HT1080 (cell line): ENCODE measurements at regions not wholly inside any gene's neighbourhood (a gene's known extent, or its start where the extent isn't known, plus 50 kb on each side); places are given as distances from the start of the nearest gene placed in this dataset.

ENCODE experiments used
- DNase-seq: peaks from one replicate; pipeline ENCODE4 v3.0.0-alpha.2; 2015; ENCODE audit warnings: low read depth

GRCh38 chr14:87732562-87732961 is 260.4 kb downstream of the GALC start:
- no peak for DNase-seq

GRCh38 chr14:87725318-87725717 is 267.7 kb downstream of the GALC start:
- no peak for DNase-seq

GRCh38 chr14:87712396-87713090 is 280.4 kb downstream of the GALC start:
- no peak for DNase-seq

GRCh38 chr14:87705439-87705896 is 287.5 kb downstream of the GALC start:
- peak; percentile 67 for DNase-seq

DNA sequence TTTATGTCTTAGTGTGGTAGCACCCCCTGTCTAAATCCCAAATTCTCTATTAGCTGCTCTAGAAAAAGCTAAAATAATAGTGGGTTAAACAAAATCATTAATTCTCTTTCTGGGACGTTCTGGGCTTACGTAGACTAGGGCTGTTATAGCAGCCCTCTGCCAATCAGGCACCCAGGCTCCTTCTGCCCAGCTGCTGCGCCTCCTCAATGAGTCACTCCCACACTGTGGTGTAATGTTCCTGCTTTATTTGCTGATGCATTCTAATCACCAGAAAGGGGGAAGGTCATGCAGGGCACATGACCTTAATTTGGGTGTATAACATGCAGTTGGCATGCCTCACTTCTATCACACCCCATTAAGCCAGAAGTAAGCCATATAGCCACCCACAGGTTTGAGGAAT is 294.5 kb downstream of the GALC start:
- peak; percentile 28 for DNase-seq

- no peak for DNase-seq
These were observed 296.5 kb downstream of the GALC start for GRCh38 chr14:87696485-87696884.

DNA sequence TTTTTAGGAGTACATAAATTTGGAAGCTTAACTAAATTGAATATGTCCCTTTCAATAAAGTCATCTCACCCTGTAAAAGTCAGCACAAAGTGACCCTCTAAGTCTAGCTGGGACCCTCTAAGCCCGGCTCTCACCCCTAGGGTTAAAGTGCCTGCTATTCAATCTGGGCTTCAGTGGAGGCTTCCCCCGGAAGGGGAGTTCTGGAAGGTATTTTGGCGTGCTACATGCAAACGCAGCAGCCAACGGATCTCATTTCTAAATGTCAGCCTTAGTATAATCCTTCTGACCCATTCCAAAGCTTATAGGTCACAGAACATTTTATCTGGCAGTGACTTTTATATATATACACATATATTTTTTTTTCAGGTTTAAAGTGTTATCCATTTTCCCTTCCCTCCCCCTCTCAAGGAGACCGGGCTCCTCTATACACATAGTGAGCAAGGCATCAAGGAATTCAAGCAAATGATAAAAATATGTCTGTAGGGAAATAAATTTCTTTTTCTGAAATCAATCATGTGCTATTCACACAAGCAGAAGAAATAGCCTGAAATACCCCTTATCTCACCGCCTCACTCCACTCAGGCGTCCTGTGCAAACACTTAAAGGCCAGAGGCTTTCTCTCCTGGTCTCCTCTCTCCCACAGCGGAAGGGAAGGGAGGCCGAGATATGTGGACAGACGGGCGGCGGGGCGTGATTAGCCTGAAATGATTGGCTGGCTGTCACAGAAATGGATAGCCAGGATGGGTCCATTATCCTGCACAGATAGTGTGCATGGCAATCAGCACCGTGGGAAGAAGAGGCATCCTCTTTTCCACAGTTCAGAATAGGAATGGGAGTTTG is 301.7 kb downstream of the GALC start:
- DNase-seq = no peak

GRCh38 chr14:87690076-87690613 is 302.8 kb downstream of the GALC start:
- no peak for DNase-seq

DNA sequence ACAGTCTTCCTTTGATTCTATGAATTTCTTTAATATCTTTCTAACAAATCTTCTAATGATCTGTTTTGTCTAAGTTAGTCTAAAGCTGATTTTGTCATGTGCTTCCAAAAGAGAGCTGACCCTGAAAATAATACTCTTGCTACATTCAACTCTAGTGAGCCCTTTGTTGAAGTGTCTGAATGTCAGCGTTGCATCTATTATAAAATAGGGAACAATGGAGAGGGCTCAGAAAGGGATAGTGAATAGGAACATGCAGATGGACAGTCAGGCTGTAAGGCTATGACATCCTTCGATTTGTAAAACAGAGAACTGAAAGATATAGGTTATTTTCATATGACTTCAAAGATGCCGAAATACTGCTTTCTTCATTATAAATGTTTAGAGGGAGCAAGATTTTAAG is 304.5 kb downstream of the GALC start:
- no peak for DNase-seq

- DNase-seq = no peak
These were observed 305.6 kb downstream of the GALC start for GRCh38 chr14:87687420-87687819.

GRCh38 chr14:87686746-87687145 is 306.2 kb downstream of the GALC start:
- DNase-seq = no peak

GRCh38 chr14:87679866-87680265 is 313.1 kb downstream of the GALC start:
- DNase-seq = no peak

- DNase-seq = no peak
These were observed 314.4 kb downstream of the GALC start for GRCh38 chr14:87678624-87679023.

GRCh38 chr14:87676814-87677437 is 316.1 kb downstream of the GALC start:
- DNase-seq = no peak

DNA sequence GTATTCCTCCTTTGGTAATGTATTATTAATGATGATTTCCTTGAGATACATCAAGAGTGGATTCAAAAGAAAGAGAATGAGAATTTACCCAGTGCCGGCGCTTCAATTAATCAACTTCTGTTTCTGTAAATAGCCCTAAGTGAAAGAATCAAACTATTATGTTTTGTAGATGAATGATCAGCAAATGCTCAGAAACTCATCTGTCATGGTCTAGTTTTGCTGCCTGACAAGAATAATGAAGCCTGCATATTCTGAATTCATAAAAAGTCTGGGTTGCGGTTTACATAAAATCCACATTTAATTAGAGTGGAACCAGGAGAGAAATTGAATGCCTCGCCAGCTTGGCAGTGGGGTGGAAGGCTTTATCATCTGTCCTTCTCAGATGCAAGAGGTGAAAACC is 325.3 kb downstream of the GALC start:
- DNase-seq = no peak

- no peak for DNase-seq
These were observed 336.7 kb downstream of the GALC start for GRCh38 chr14:87656315-87656714.

GRCh38 chr14:87652278-87652677 is 340.7 kb downstream of the GALC start:
- no peak for DNase-seq

DNA sequence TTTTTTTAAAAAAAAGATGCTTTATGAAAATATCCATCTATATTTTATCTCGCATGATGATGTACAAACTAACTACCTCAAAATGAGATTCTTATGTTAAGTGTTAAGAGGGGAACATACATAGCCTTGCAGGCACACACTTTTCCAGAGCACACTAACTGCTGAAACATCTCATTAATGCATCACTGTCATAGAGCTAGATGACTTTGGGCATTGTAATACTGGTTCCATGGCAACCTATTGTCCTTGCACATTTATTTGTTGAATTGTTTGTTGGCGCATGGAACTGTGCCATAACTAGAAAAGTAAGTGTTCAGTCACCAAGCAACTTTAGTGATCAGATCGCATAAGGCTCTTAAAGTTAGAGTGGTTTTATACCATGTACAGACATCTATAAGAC is 348.3 kb downstream of the GALC start:
- no peak for DNase-seq

- DNase-seq = no peak
These were observed 350.0 kb downstream of the GALC start for GRCh38 chr14:87643005-87643404.

- DNase-seq = no peak
These were observed 352.4 kb downstream of the GALC start for GRCh38 chr14:87640553-87640952.

- no peak for DNase-seq
These were observed 354.8 kb downstream of the GALC start for GRCh38 chr14:87638196-87638595.

DNA sequence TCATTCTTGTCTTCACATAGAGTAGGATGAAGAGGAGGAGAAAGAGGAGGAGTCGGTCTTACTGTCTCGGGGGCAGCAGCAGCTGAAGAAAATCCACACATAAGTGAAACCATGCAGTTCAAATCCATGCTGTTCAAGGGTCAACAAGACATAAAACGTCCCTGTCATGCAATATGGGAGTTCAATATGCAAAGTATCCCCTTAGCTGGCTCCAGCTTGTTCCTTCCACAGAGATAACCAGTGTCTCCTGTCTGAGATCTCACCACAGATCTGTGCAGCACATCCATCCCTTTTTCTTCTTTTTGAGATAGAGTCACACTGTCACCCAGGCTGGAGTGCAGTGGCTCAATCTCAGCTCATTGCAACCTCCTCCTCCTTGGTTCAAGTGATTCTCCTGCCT is 357.5 kb downstream of the GALC start:
- DNase-seq = no peak
